HuH-7 (cell line): ENCODE measurements at regions not wholly inside any gene's neighbourhood (a gene's known extent, or its start where the extent isn't known, plus 50 kb on each side); places are given as distances from the start of the nearest gene placed in this dataset.
"Not testable (repeated sequence)": the region's sequence is repeated elsewhere in the genome, so short reads cannot be mapped to it uniquely, and the experiment has no call there.

Experiments
- DNase-seq: peaks from one replicate; pipeline ENCODE4 v3.0.0; 2011; ENCODE audit warnings: low spot score

- no peak for DNase-seq
Observed at GRCh38 chr3:28150465-28151206, 90.8 kb upstream of the CMC1 start.

GRCh38 chr3:28151207-28151550, 90.2 kb upstream of the CMC1 start:
- DNase-seq = no peak

GRCh38 chr3:28151608-28152228, 89.7 kb upstream of the CMC1 start:
- no peak for DNase-seq

- DNase-seq = no peak
Observed at GRCh38 chr3:28155631-28156030, 85.8 kb upstream of the CMC1 start.

- DNase-seq = not testable (repeated sequence)
Observed at GRCh38 chr3:28156599-28156998, 84.8 kb upstream of the CMC1 start.

- DNase-seq = no peak
Observed at GRCh38 chr3:28171962-28172361, 69.5 kb upstream of the CMC1 start.

- no peak for DNase-seq
Observed at GRCh38 chr3:28172748-28173147, 68.7 kb upstream of the CMC1 start.

GRCh38 chr3:28173836-28174235, 67.6 kb upstream of the CMC1 start:
- no peak for DNase-seq

GRCh38 chr3:28186748-28187147, 54.7 kb upstream of the CMC1 start:
- DNase-seq = no peak

- no peak for DNase-seq
Observed at GRCh38 chr3:28188686-28189085, 52.7 kb upstream of the CMC1 start.

GRCh38 chr3:28191363-28191762, 50.1 kb upstream of the CMC1 start:
- DNase-seq = no peak
